K562 (cell line): ENCODE measurements at regions not wholly inside any gene's neighbourhood (a gene's known extent, or its start where the extent isn't known, plus 50 kb on each side); places are given as distances from the start of the nearest gene placed in this dataset.

Experiments used
- ATAC-seq: fragments of 200-7000 bp; cut with Tn5 transposase; 3 replicates; pipeline ENCODE4 v1.9.1; 2020; ENCODE audit warnings: moderate library complexity
- BruUV-seq: library from RNA; stranded (reverse); fragments of 400-500 nt; replicated peaks from 2 replicates; lab custom pipeline; 2021; lab: Mats Ljungman, UMichigan
- CTCF ChIA-PET: fragments of 300-600 bp; formaldehyde crosslinking; extraction: SDS; loops from one replicate; lab custom pipeline; 2021; ENCODE audit warnings: low intra/inter-chr PET ratio; lab: Yijun Ruan, JAX
- POLR2A ChIA-PET: fragments of 300-600, 350-650 bp; sonication (Branson Sonifier 250); formaldehyde crosslinking; extraction: SDS; loops from one replicate; lab custom pipeline; 2021; ENCODE audit warnings: antibody characterized with exemption, inconsistent platforms; lab: Yijun Ruan, JAX
- DNase-seq, 4 experiments: peaks; one replicate each; pipeline versions ENCODE4 v3.0.0 to v3.0.0-alpha.2; 2011 to 2018; ENCODE audit warnings: low spot score in 3 of 4, mixed read lengths in 3 of 4; ENCODE audit errors: extremely low read depth in 1 of 4
- FAIRE-seq: peaks from 2 replicates; lab custom pipeline; 2011; peaks lifted over from hg19 to GRCh38; lab: Jason Lieb, UNC
- H2AFZ ChIP-seq: 2 replicates; pipeline ENCODE4 v1.6.0; 2011; ENCODE audit warnings: low read depth, low read length, control low read depth, inconsistent platforms
- H3K27ac ChIP-seq: fragments of 200-600 bp; 3 replicates; pipeline ENCODE4 v1.8.0; 2011; ENCODE audit warnings: low read depth, mild to moderate bottlenecking, control low read depth, inconsistent platforms, low read length, moderate library complexity, mixed read lengths; ENCODE audit errors: extremely low read depth
- H3K27me3 ChIP-seq, 2 experiments: fragments of 300-600 bp in 1 of 2; 2 replicates in 1 of 2; 3 replicates in 1 of 2; pipeline versions ENCODE4 v1.6.0 to v1.8.0; 2011; ENCODE audit warnings: inconsistent platforms in 2 of 2, low read length in 2 of 2, mild to moderate bottlenecking in 1 of 2, mixed read lengths in 1 of 2, moderate library complexity in 1 of 2; ENCODE audit not compliant: control insufficient read depth in 2 of 2, insufficient read depth in 2 of 2
- H3K36me3 ChIP-seq: fragments of 300-600 bp; 3 replicates; pipeline ENCODE4 v1.8.0; 2011; ENCODE audit warnings: mild to moderate bottlenecking, low read length, inconsistent platforms; ENCODE audit not compliant: control insufficient read depth, insufficient read depth
- H3K4me1 ChIP-seq, 2 experiments: fragments of 200-600 bp in 1 of 2; replicated peaks in 1 of 2; 2 replicates in 1 of 2; 3 replicates in 1 of 2; pipeline versions ENCODE4 v1.5.1 to v1.8.0; 2011; ENCODE audit warnings: inconsistent platforms in 2 of 2, low read length in 2 of 2, mild to moderate bottlenecking in 1 of 2, mixed read lengths in 1 of 2, moderate library complexity in 1 of 2; ENCODE audit not compliant: control insufficient read depth in 2 of 2, insufficient read depth in 2 of 2
- H3K4me2 ChIP-seq: 2 replicates; pipeline ENCODE4 v1.6.1; 2011; ENCODE audit warnings: low read length, control low read depth, inconsistent platforms, mixed read lengths; ENCODE audit not compliant: insufficient read depth
- H3K4me3 ChIP-seq: fragments of 200-600 bp; sonication (generic), shearing (Covaris generic); 2 replicates; pipeline ENCODE4 v1.5.1; 2016; ENCODE audit warnings: control low read depth, inconsistent platforms
- H3K79me2 ChIP-seq: fragments of 200-600 bp; 3 replicates; pipeline ENCODE4 v1.8.0; 2011; ENCODE audit warnings: low read length, inconsistent platforms; ENCODE audit not compliant: control insufficient read depth, insufficient read depth
- H3K9ac ChIP-seq, 2 experiments: 2 replicates each; pipeline versions ENCODE4 v1.6.0 to v1.6.1; 2011; ENCODE audit warnings: low read depth in 2 of 2, low read length in 2 of 2, control low read depth in 1 of 2, inconsistent platforms in 1 of 2, mild to moderate bottlenecking in 1 of 2, mixed read lengths in 1 of 2; ENCODE audit not compliant: insufficient read depth in 1 of 2
- H3K9me1 ChIP-seq: one replicate; pipeline ENCODE4 v1.6.0; 2011; ENCODE audit warnings: inconsistent platforms, mild to moderate bottlenecking, low read length, moderate library complexity; ENCODE audit not compliant: control insufficient read depth, insufficient read depth
- H3K9me3 ChIP-seq: replicated peaks from 2 replicates; pipeline ENCODE4 v1.5.1; 2011; ENCODE audit warnings: low read depth, low read length, inconsistent platforms; ENCODE audit not compliant: control insufficient read depth, insufficient read depth
- H4K20me1 ChIP-seq: replicated peaks from 2 replicates; pipeline ENCODE4 v1.6.1; 2011; ENCODE audit warnings: low read length, inconsistent platforms, mixed read lengths; ENCODE audit not compliant: control insufficient read depth, insufficient read depth
- EP300 ChIP-seq: IDR thresholded peaks from 2 replicates; pipeline ENCODE4 v1.6.1; 2012; ENCODE audit warnings: low read length, improper control_type of control experiment
- ESRRA ChIP-seq: fragments of 450-650 bp; IDR thresholded peaks from 2 replicates; pipeline ENCODE4 v1.6.1; 2014; ENCODE audit warnings: low read depth, mild to moderate bottlenecking, moderate library complexity, borderline replicate concordance
- FOXM1 ChIP-seq, 2 experiments: fragments of 450-650 bp in 1 of 2; sonication (generic) in 1 of 2; formaldehyde crosslinking in 1 of 2; IDR thresholded peaks; 2 replicates each; pipeline versions ENCODE4 v1.6.1 to v1.9.0; 2017 to 2022; ENCODE audit warnings: low read depth in 2 of 2, mild to moderate bottlenecking in 2 of 2, missing genetic modification reagents in 1 of 2, moderate library complexity in 1 of 2
- HNRNPL ChIP-seq: fragments of 200-400 bp; formaldehyde crosslinking; IDR thresholded peaks from 2 replicates; pipeline ENCODE4 v1.6.1; 2017; ENCODE audit warnings: low read depth, mild to moderate bottlenecking, low read length
- MBD1 ChIP-seq: fragments of 250-450 bp; sonication (Bioruptor Pico); IDR thresholded peaks from 2 replicates; pipeline ENCODE4 v1.8.0; 2022; ENCODE audit warnings: inconsistent platforms
- NFRKB ChIP-seq: fragments of 450-650 bp; IDR thresholded peaks from 2 replicates; pipeline ENCODE4 v1.6.1; 2016; ENCODE audit warnings: low read depth
- NR2C1 ChIP-seq, 2 experiments: fragments of 450-650 bp; IDR thresholded peaks; 2 replicates each; pipeline ENCODE4 v1.6.1; 2017; ENCODE audit warnings: mild to moderate bottlenecking in 2 of 2, antibody characterized with exemption in 1 of 2, inconsistent platforms in 1 of 2, missing compliant biosample characterization in 1 of 2, missing genetic modification characterization in 1 of 2
- NR4A1 ChIP-seq, 2 experiments: fragments of 250-450 bp in 1 of 2; fragments of 450-650 bp in 1 of 2; sonication (Bioruptor Pico) in 1 of 2; IDR thresholded peaks; 2 replicates each; pipeline versions ENCODE4 v1.4.0 to v1.6.1; 2016 to 2020; ENCODE audit warnings: mild to moderate bottlenecking in 2 of 2, missing compliant biosample characterization in 1 of 2, missing genetic modification characterization in 1 of 2, moderate library complexity in 1 of 2
- PML ChIP-seq: IDR thresholded peaks from 2 replicates; pipeline ENCODE4 v1.6.1; 2012; ENCODE audit warnings: low read length, inconsistent platforms
- PREB ChIP-seq: sonication (generic); formaldehyde crosslinking; IDR thresholded peaks from 2 replicates; pipeline ENCODE4 v1.8.1; 2023; ENCODE audit warnings: mild to moderate bottlenecking, missing genetic modification reagents
- SMARCA4 ChIP-seq: fragments of 450-650 bp; IDR thresholded peaks from 2 replicates; pipeline ENCODE4 v1.6.1; 2016
- SRSF1 ChIP-seq: fragments of 200-400 bp; formaldehyde crosslinking; IDR thresholded peaks from 2 replicates; pipeline ENCODE4 v1.6.1; 2017; ENCODE audit warnings: mild to moderate bottlenecking, low read depth, low read length, moderate library complexity
- TAF15 ChIP-seq: fragments of 200-400 bp; formaldehyde crosslinking; IDR thresholded peaks from 2 replicates; pipeline ENCODE4 v1.6.1; 2017; ENCODE audit warnings: mild to moderate bottlenecking, low read depth, low read length, moderate library complexity
- USF2 ChIP-seq: sonication (generic); formaldehyde crosslinking; IDR thresholded peaks from 2 replicates; pipeline ENCODE4 v1.5.0; 2020; ENCODE audit warnings: missing genetic modification reagents
- YY1 ChIP-seq, 3 experiments: IDR thresholded peaks; 2 replicates each; pipeline ENCODE4 v1.6.1; 2011; ENCODE audit warnings: low read length in 2 of 3, mild to moderate bottlenecking in 2 of 3, moderate library complexity in 2 of 3, borderline replicate concordance in 1 of 3, control low read depth in 1 of 3, low read depth in 1 of 3; ENCODE audit not compliant: insufficient read depth in 3 of 3, insufficient replicate concordance in 2 of 3, control insufficient read depth in 1 of 3, insufficient read length in 1 of 3; ENCODE audit errors: extremely low read depth in 1 of 3
- ZNF184 ChIP-seq: sonication (generic); formaldehyde crosslinking; IDR thresholded peaks from 2 replicates; pipeline ENCODE4 v1.5.0; 2020; ENCODE audit warnings: missing genetic modification reagents
- ZNF766 ChIP-seq: fragments of 200-800 bp; sonication (Bioruptor generic); conservative IDR thresholded peaks from 2 replicates; pipeline ENCODE4 v1.6.1; 2016; ENCODE audit warnings: missing genetic modification characterization, missing compliant biosample characterization
- WGBS: fragments of 100-300 bp; shearing (Covaris generic); methylation state at CpG from one replicate; pipeline ENCODE4 v1.1.6; 2016; ENCODE audit warnings: low coverage, mixed read lengths; ENCODE audit not compliant: insufficient coverage; ENCODE audit errors: missing lambda C conversion rate; 5-methylcytosine and 5-hydroxymethylcytosine counted together
- in situ Hi-C: fragments of 300-500 bp; cut with MboI; formaldehyde crosslinking; loops from 4 replicates; pipeline ENCODE4 v1.15.0; 2018; ENCODE audit warnings: inconsistent platforms, mixed read lengths
- intact Hi-C: fragments of 100-400 bp; cut with micrococcal nuclease; formaldehyde crosslinking; loops from 2 replicates; pipeline ENCODE4 v1.14.2; 2022

GRCh38 chr7:13181216-13181615 lies 493.8 kb downstream of the ARL4A start:
- FAIRE-seq (no peak), DNase-seq (no peak), ATAC-seq (no peak)
- Histone ChIP-seq H4K20me1 (no peaks in the 10 kb centered on the region), H3K9me3 (no peaks in the 10 kb centered on the region), H3K27me3 (no peaks in the 10 kb centered on the region), H3K79me2 (no peaks in the 10 kb centered on the region), H3K4me1 (peaks cover 0 to 2% of the 10 kb centered on the region in 2 experiments; a peak in 1 of 5 replicates), H3K36me3 (no peaks in the 10 kb centered on the region), H3K4me3 (no peak overlapping the region), H2AFZ (no peak overlapping the region), H3K27ac (no peak overlapping the region), H3K9ac (no peak overlapping the region), H3K9me1 (no peaks in the 10 kb centered on the region), H3K4me2 (no peak overlapping the region)
- 21% methylated on average over 3 of the region's 3 CpGs for WGBS
- POLR2A ChIA-PET, result no interaction called here
- in situ Hi-C loops, result no loop called here
- CTCF ChIA-PET, result no interaction called here
- BruUV-seq, result no TSS peak
- TF ChIP-seq EP300 (no peak), ZNF766 (no peak), TAF15 (no peak), NR2C1 (IDR thresholded peaks at IDR 0.05) (no peak), NR2C1 (tag; IDR thresholded peaks at IDR 0.05) (no peak), MBD1 (no peak), FOXM1 (IDR thresholded peaks at IDR 0.05; ENCODE audit: low read depth) (no peak), FOXM1 (CRISPR knock-in tag; IDR thresholded peaks at IDR 0.05; ENCODE audit: low read depth) (no peak), PREB (CRISPR knock-in tag) (no peak), NR4A1 (CRISPR knock-in tag; IDR thresholded peaks at IDR 0.05) (no peak), NR4A1 (tag; IDR thresholded peaks at IDR 0.05) (no peak), USF2 (CRISPR knock-in tag) (no peak), ZNF184 (CRISPR knock-in tag) (no peak), ESRRA (no peak), SMARCA4 (no peak), SRSF1 (no peak), YY1 (IDR thresholded peaks at IDR 0.05; ENCODE audit: borderline replicate concordance in 1 of 3, control insufficient read depth in 1 of 3, extremely low read depth in 1 of 3, insufficient read depth in 3 of 3, insufficient read length in 1 of 3, insufficient replicate concordance in 2 of 3, low read depth in 1 of 3, low read length in 2 of 3) (no peak), NFRKB (no peak), PML (no peak), HNRNPL (no peak)
- intact Hi-C loops, result loop anchor here (5.0 kb wide), 1 partner anchor 81 kb away; no protein-coding TSS in a partner anchor
